ENCODE measurements at regions not wholly inside any gene's neighbourhood (a gene's known extent, or its start where the extent isn't known, plus 50 kb on each side); places are given as distances from the start of the nearest gene placed in this dataset.
"Not testable (repeated sequence)": the region's sequence is repeated elsewhere in the genome, so short reads cannot be mapped to it uniquely, and the experiment has no call there.

DNA sequence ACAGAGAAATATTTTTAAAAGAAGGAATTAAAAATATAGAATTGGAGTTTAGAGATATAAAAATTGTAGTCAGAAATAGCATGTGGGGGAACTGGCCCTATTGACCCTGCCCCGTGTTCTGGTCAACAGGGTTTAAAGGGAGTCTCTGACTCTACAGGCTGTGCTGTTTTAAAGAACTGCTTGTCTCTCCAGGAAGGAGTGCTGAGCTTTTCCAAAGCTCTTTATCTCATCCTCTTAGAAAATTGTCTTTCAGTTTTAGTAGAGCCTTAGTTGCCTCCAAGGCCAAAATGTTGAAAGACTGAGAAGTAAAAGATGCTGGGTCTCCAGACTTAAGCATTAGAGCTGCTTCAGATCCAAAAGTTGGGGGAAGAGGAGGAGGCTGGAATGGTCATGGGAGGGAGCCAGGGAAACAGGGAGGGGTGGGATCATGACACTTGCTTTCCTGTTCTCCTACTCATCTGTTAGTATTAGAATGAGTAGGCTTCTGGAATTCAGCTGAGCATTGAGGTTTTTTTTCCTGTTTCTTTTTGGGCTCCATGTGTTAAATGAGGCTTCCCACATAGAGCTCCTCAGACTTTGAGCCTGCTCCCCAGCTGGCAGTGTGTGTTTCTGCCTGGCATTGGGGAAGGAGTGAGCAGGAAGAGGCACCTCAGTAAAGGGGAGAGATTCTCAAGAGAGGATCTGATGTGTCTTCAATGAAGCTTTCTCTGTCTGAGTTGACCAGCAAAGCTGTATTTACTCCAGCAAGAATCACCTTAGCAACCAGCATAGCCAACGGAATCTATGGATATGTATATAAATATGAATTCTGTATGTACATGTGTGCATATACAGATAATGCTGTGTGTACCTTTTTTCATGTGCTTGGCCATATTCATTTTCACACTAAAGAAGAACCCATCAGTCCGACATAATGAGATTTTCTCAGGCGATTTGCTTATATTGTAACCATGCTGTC is 186.8 kb upstream of the FBXO11 start:
- Histone ChIP-seq H3K27ac (no peak overlapping the region), H3K79me2 (ENCODE audit: insufficient read depth) (no peaks in the 10 kb centered on the region), H3K9me3 (ENCODE audit: low read depth) (peaks cover 9% of the 10 kb centered on the region), H4K20me1 (ENCODE audit: insufficient read depth) (no peaks in the 10 kb centered on the region), H3K4me1 (ENCODE audit: insufficient read depth) (peaks cover 7% of the 10 kb centered on the region; the same call in 1 of the 2 replicates), H2AFZ (peak overlapping the region; percentile 59), H3K9me2 (ENCODE audit: insufficient read depth) (no peaks in the 10 kb centered on the region), H3K9ac (no peak overlapping the region), H3K4me2 (ENCODE audit: unreplicated experiment) (no peak overlapping the region), H3K36me3 (ENCODE audit: low read depth) (no peaks in the 10 kb centered on the region), H3F3A (ENCODE audit: insufficient read depth) (no peaks in the 10 kb centered on the region), H3K27me3 (replicated peaks; ENCODE audit: insufficient read depth) (no peaks in the 10 kb centered on the region), H3K4me3 (no peak overlapping the region)
- in situ Hi-C loops (cut with MboI), result no loop called here
- WGBS, 2 experiments (ENCODE audit: low coverage in 1 of 2, low lambda C conversion rate in 2 of 2, missing lambda C conversion rate in 2 of 2), result 73 to 82% methylated on average over 4 of the region's 4 CpGs
- TF ChIP-seq EZH2phosphoT487 (IDR thresholded peaks at IDR 0.05; ENCODE audit: insufficient read depth, low read depth) (no peak), EZH2 (IDR thresholded peaks at IDR 0.05; ENCODE audit: insufficient read depth, poor library complexity, severe bottlenecking) (no peak)
- DNase-seq, result peak; percentile 50

DNA sequence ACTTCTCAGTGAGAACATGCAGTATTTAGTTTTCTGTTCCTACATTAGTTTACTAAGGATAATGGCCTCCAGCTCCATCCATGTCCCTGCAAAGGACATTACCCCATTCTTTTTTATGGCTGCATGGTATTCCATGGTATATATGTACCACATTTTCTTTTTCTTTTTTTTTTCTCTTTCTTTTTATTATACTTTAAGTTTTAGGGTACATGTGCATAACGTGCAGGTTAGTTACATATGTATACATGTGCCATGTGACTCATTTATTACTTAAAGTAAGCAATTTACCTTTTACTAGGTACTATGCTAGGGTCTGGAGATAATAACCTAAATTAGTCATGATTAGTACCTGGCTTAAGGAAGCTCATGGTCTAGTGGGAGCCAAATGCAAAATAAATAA is 190.5 kb upstream of the FBXO11 start:
- H3K9me3 ChIP-seq (ENCODE audit: low read depth); H4K20me1 ChIP-seq (ENCODE audit: insufficient read depth); H3K79me2 ChIP-seq (ENCODE audit: insufficient read depth); H3K27ac ChIP-seq; H2AFZ ChIP-seq; in situ Hi-C loops (cut with MboI); H3K36me3 ChIP-seq (ENCODE audit: low read depth); H3K4me2 ChIP-seq (ENCODE audit: unreplicated experiment); H3F3A ChIP-seq (ENCODE audit: insufficient read depth); H3K4me3 ChIP-seq; H3K9ac ChIP-seq; DNase-seq; H3K9me2 ChIP-seq (ENCODE audit: insufficient read depth); H3K4me1 ChIP-seq (ENCODE audit: insufficient read depth); H3K27me3 ChIP-seq (replicated peaks; ENCODE audit: insufficient read depth): not testable (repeated sequence)
- 43 to 50% methylated on average over 1 of the region's 1 CpG for WGBS, 2 experiments (ENCODE audit: low coverage in 1 of 2, low lambda C conversion rate in 2 of 2, missing lambda C conversion rate in 2 of 2)

GRCh38 chr2:48098539-48098938 is 192.2 kb upstream of the FBXO11 start:
- H3F3A ChIP-seq (ENCODE audit: insufficient read depth), result no peaks in the 10 kb centered on the region
- H3K79me2 ChIP-seq (ENCODE audit: insufficient read depth), result no peaks in the 10 kb centered on the region
- H4K20me1 ChIP-seq (ENCODE audit: insufficient read depth), result no peaks in the 10 kb centered on the region
- H3K36me3 ChIP-seq (ENCODE audit: low read depth), result no peaks in the 10 kb centered on the region
- H2AFZ ChIP-seq, result no peak overlapping the region
- in situ Hi-C loops (cut with MboI), result no loop called here
- H3K27ac ChIP-seq, result no peak overlapping the region
- no peak overlapping the region for H3K4me2 ChIP-seq (ENCODE audit: unreplicated experiment)
- no peaks in the 10 kb centered on the region for H3K27me3 ChIP-seq (replicated peaks; ENCODE audit: insufficient read depth)
- no peaks in the 10 kb centered on the region for H3K4me1 ChIP-seq (ENCODE audit: insufficient read depth)
- H3K9me3 ChIP-seq (ENCODE audit: low read depth), result no peaks in the 10 kb centered on the region
- no peak for TF ChIP-seq EZH2 (IDR thresholded peaks at IDR 0.05; ENCODE audit: insufficient read depth, poor library complexity, severe bottlenecking)
- TF ChIP-seq EZH2phosphoT487 (IDR thresholded peaks at IDR 0.05; ENCODE audit: insufficient read depth, low read depth), result no peak
- H3K9me2 ChIP-seq (ENCODE audit: insufficient read depth), result no peaks in the 10 kb centered on the region
- 70 to 71% methylated on average over 1 of the region's 1 CpG for WGBS, 2 experiments (ENCODE audit: low coverage in 1 of 2, low lambda C conversion rate in 2 of 2, missing lambda C conversion rate in 2 of 2)
- no peak overlapping the region for H3K4me3 ChIP-seq
- DNase-seq, result no peak
- H3K9ac ChIP-seq, result no peak overlapping the region

GRCh38 chr2:48104418-48104817 is 198.1 kb upstream of the FBXO11 start:
- no peaks in the 10 kb centered on the region for H4K20me1 ChIP-seq (ENCODE audit: insufficient read depth)
- in situ Hi-C loops (cut with MboI), result loop anchor here (10.0 kb wide), 1 partner anchor 260 kb away; no protein-coding TSS in a partner anchor
- H3K9ac ChIP-seq, result no peak overlapping the region
- H3K4me3 ChIP-seq, result no peak overlapping the region
- H3K4me2 ChIP-seq (ENCODE audit: unreplicated experiment), result no peak overlapping the region
- H3F3A ChIP-seq (ENCODE audit: insufficient read depth), result peaks cover 15% of the 10 kb centered on the region
- no peaks in the 10 kb centered on the region for H3K9me2 ChIP-seq (ENCODE audit: insufficient read depth)
- peaks cover 16% of the 10 kb centered on the region for H3K4me1 ChIP-seq (ENCODE audit: insufficient read depth)
- no peaks in the 10 kb centered on the region for H3K27me3 ChIP-seq (replicated peaks; ENCODE audit: insufficient read depth)
- no peaks in the 10 kb centered on the region for H3K36me3 ChIP-seq (ENCODE audit: low read depth)
- H3K27ac ChIP-seq, result no peak overlapping the region
- no peak for DNase-seq
- H3K79me2 ChIP-seq (ENCODE audit: insufficient read depth), result no peaks in the 10 kb centered on the region
- no peak for TF ChIP-seq EZH2 (IDR thresholded peaks at IDR 0.05; ENCODE audit: insufficient read depth, poor library complexity, severe bottlenecking)
- no peak for TF ChIP-seq EZH2phosphoT487 (IDR thresholded peaks at IDR 0.05; ENCODE audit: insufficient read depth, low read depth)
- no peaks in the 10 kb centered on the region for H3K9me3 ChIP-seq (ENCODE audit: low read depth)
- H2AFZ ChIP-seq, result peak overlapping the region; percentile 44

All from GM23248 (cell line).